HepG2 (cell line): ENCODE measurements at regions not wholly inside any gene's neighbourhood (a gene's known extent, or its start where the extent isn't known, plus 50 kb on each side); places are given as distances from the start of the nearest gene placed in this dataset.

Experiments
- CTCF ChIP-seq: sonication (generic); formaldehyde crosslinking; IDR thresholded peaks from 2 replicates; pipeline ENCODE4 v1.5.0; 2020; ENCODE audit warnings: mild to moderate bottlenecking, missing genetic modification reagents, moderate library complexity
- NCOA1 ChIP-seq: sonication (generic); formaldehyde crosslinking; IDR thresholded peaks from 2 replicates; pipeline ENCODE4 v1.9.0; 2021; ENCODE audit warnings: missing genetic modification reagents
- PHF5A ChIP-seq: IDR thresholded peaks from one replicate; pipeline ENCODE4 v1.6.1; 2018; ENCODE audit warnings: low read depth, missing genetic modification reagents; ENCODE audit not compliant: unreplicated experiment
- RBM22 ChIP-seq: fragments of 200-400 bp; formaldehyde crosslinking; optimal IDR thresholded peaks from 2 replicates; pipeline ENCODE3; 2017; ENCODE audit warnings: mild to moderate bottlenecking, low read length, moderate library complexity
- ZNF10 ChIP-seq: sonication (generic); formaldehyde crosslinking; IDR thresholded peaks from 2 replicates; pipeline ENCODE4 v1.4.0; 2020; ENCODE audit warnings: mild to moderate bottlenecking, low read depth, missing genetic modification reagents, borderline replicate concordance
- ZNF44 ChIP-seq: sonication (generic); formaldehyde crosslinking; IDR thresholded peaks from 2 replicates; pipeline ENCODE4 v1.5.1; 2020; ENCODE audit warnings: mild to moderate bottlenecking, missing genetic modification reagents

- TF ChIP-seq PHF5A (CRISPR knock-in tag) (no peak), ZNF44 (CRISPR knock-in tag) (no peak), NCOA1 (CRISPR knock-in tag) (no peak), RBM22 (no peak), CTCF (CRISPR knock-in tag) (no peak), ZNF10 (CRISPR knock-in tag) (no peak)
These were observed 121.8 kb upstream of the ELL2 start for GRCh38 chr5:96083361-96083881.
